Left ventricle myocardium superior (tissue), 1 donor: ENCODE measurements at regions not wholly inside any gene's neighbourhood (a gene's known extent, or its start where the extent isn't known, plus 50 kb on each side); places are given as distances from the start of the nearest gene placed in this dataset.

Source experiments
- ATAC-seq: fragments of 200-7000 bp; cut with Tn5 transposase; one replicate; pipeline ENCODE4 v1.9.1; 2020; ENCODE audit warnings: mild to moderate bottlenecking, moderate library complexity
- DNase-seq: peaks from one replicate; pipeline ENCODE4 v3.0.0-alpha.2; 2020
- intact Hi-C: fragments of 100-400 bp; cut with micrococcal nuclease; formaldehyde crosslinking; loops from one replicate; pipeline ENCODE4 v1.11.0; 2022
- donor health status: DM: no; HTN: yes; CAD: no; lungs with severe emphysema.

DNA sequence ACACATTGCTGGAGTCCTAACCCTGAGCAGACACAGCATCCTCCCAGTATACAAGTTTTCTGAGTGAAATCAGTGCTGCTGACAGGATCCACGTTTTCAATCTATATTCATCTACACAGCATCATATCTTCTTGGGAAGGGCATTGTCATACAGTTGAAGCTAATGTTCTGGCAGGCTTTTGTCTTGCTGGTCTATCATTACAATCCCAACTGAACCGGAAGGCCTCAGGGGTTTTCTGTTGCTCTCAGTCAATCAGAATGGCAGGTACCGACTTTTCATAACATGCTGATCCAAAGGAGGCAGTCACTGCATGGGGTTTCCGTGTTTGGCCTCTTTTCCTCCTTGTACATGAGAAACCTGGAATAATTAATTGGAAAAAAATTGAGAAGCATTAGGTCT is 2118.8 kb upstream of the WWC1 start:
- intact Hi-C loops: no loop called here
- ATAC-seq: no peak
- DNase-seq: no peak

DNA sequence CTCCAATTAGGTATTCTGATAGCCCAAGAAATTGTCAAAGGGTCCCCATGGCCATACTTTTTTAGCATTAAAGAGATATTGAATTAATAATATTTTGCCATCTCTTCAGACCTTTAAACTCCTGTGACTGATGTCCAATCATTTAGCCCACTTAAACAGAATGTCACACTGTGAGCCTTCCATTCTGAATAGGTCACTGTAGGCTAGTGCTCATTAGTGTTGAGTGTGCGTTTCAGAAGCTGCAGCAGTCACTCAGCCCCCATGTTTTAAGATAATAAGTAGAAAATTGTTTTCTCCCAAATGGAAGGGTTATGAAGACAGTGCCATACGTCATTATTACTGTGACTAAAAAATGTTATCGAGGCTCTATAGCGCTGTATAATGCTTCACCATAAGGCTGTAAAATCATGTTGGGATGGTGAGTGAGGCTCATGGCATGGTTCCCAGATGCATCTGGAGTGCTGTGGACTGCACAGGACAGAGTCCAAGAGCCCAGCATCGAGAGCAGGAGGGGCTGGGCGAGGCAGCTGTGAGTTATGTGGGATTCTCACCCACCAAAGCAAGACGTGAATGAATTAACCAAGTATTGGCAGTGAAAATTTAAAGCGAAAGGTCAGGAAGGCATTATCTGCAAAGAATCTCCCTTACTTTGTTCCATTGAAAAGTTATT is 2112.9 kb upstream of the WWC1 start:
- intact Hi-C loops: no loop called here
- DNase-seq: no peak
- no peak for ATAC-seq

DNA sequence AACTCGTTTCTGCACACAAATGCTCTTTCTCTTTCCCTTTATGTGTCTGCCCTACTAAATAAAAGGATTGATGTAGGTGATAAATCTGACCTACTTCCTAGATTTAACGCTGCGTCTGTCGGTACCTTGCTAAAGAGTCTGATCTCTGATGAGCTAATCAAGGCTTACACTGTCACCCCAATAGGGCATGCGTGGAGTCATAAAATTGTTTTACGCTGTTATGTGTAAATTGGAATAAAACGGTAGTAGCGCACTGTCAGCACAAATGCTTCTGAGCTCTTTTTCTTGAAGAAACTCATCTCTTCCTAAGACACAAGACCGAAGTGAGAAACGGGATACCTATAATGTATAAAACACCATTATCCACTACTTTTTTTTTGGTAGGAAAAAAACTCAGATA is 2106.3 kb upstream of the WWC1 start:
- ATAC-seq: no peak
- intact Hi-C loops: no loop called here
- no peak for DNase-seq

DNA sequence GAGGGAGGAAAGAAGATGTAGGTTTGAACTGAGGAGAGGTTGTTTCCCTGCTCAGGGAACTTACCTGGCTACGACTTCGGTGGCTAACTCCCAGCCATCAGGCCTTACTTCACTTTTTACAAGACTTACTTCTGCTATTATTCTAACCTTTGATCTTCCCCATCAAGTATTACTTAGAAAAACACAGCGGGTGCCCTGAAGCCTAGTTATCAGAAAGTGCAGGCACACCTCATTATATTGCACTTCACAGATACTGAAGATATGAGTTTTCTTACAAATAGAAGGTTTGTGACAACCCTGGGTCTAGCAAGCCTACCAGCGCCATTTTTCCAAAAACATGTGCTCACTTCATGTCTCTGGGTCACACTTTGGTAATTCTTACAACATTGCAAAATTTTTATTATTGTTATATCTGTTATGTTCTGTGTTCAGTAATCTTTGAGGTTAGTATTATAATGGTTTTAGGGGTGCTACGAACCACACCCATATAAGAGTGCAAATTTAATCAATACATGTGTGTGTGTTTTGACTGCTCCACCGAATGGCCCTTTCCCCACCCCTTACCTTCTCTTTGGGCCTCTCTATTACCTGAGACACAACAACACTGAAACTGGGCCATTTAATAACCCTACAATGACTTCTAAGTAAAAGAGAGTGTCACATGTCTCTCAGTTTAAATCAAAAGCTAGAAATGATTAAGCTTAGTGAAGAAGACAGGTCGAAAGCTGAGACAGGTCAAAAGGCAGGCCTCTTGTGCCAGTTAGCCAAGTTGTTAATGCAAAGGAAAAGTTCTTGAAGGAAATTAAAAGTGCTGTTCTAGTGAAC is 2102.7 kb upstream of the WWC1 start:
- intact Hi-C loops: no loop called here
- no peak for DNase-seq
- no peak for ATAC-seq

DNA sequence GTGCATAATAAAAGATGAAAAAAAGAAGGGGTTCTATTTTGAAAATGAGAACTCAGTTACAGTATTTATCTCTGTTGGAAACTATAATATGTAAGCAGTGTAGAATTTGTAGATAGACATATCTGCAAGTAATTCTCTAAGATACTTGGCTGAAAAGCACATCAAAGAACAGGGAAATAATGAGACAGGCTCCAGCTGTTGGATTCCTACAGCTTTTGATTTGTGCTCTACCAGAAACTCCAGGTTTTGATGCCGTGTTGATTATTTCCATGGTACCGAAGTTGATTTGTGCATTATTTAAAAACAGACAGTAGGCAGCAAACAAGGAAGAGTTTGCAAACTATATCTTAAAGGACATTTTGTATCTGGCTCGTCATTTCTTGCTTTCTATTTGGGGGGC is 2098.7 kb upstream of the WWC1 start:
- DNase-seq (no peak), ATAC-seq (no peak)
- intact Hi-C loops: no loop called here

DNA sequence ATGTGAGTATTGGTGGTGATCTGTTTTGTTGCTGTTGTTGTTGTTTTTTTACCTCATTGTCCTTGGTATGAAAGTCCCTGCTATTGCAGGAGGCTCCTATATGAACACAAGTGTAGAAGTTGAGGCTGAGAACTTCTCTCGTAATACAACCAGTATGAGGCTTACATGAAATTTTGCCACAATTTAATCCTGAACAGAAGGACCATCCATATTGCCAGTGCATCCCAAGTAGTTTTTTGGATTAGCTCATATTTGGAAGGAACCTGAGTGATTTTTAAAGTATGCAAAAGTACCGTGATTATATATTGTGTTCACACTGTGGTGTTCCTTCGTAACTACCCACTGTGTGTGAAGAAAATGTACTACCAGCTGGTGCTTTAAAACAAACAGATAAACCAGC is 2095.5 kb upstream of the WWC1 start:
- ATAC-seq (no peak), DNase-seq (no peak)
- intact Hi-C loops: no loop called here

DNA sequence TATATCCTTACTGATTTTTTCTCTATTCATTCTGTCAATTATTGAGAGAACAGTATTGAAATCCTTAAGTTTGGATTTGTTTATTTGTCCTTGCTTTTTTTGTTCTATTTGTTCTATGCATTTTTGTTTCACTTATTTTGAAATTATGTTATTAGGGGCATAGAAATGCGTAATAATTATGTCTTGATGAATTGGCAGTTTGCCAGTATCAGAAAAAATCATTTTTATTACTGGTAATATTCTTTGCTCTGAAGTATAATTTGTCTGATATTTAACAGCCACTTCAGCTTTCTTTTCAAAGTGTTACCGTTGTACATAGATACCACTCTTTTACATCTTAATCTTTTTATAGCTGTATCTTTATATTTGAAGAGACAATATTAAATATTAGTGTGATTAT is 2090.9 kb upstream of the WWC1 start:
- ATAC-seq (no peak), DNase-seq (no peak)
- intact Hi-C loops: no loop called here

DNA sequence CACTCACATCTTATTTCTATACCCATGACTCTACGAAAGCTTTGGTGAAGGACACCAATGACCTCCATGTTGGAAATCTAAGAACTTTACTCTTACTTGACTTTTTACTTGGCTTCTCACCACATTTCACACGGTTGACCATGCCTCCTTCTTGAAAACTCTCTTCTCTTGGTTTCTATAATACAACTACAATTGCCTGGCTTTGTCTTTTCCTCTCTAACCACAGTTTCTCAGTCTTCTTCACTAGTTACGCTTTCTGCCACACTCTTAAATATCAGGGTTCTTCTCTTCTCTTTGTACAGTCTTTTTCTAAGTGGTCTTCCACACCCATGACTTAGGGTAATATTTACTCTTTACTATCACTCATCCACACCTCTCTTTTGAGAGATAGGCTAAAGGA is 2079.8 kb upstream of the WWC1 start:
- no peak for DNase-seq
- intact Hi-C loops: no loop called here
- ATAC-seq: no peak

DNA sequence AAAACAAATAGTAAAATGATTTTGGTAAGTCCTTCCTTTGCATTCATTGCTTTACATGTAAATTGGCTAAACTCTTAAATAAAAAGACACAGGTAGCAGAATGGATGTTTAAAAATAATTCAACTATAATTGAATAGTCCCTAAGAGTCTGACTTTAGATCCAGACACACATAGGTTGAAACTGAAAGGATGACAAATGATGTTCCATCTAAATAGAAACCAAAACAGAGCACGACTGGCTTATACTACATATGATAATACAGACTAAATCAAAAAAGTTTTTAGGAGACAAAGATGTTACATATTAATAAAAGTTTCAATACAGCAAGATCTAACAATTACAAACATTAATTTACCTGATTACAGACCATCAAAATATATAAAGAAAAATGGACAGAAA is 2055.1 kb upstream of the WWC1 start:
- ATAC-seq (no peak), DNase-seq (no peak)
- intact Hi-C loops: no loop called here

DNA sequence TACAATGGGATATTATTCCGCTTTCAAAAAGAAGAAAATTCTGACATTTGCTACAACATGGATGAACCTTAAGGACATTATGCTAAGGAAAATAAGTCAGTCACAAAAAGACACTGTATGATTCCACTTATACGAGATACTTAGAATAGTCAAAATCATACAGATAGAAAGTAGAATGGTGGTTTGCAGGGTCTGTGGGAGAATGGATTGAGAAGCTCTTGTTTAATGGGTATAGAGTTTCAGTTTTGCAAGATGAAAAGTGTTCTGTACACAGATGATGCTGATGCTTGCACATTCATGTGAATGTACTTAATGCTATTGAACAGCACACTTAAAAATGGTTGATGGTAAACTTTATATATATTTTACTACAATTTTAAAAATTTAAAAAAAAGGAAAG is 2050.7 kb upstream of the WWC1 start:
- DNase-seq: no peak
- no peak for ATAC-seq
- intact Hi-C loops: no loop called here

DNA sequence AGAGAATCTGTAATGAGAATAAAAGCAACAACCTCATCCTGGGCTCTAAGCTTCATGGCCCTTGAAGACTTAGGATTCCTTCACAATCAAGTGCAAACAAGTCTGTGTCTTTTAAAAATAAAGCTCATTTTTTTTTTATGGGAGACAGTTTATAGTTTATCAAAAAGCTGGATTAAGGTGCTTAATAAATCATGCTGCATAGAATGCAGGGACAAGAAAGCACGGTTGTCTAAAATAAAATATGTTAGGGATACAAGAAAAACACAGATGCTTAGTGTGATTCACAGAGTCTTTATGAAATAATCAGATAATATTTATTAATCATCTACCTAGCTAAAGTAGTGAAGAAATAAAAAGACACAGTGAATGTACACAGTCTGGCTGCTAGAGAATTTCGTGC is 2045.9 kb upstream of the WWC1 start:
- DNase-seq (no peak), ATAC-seq (no peak)
- intact Hi-C loops: no loop called here

DNA sequence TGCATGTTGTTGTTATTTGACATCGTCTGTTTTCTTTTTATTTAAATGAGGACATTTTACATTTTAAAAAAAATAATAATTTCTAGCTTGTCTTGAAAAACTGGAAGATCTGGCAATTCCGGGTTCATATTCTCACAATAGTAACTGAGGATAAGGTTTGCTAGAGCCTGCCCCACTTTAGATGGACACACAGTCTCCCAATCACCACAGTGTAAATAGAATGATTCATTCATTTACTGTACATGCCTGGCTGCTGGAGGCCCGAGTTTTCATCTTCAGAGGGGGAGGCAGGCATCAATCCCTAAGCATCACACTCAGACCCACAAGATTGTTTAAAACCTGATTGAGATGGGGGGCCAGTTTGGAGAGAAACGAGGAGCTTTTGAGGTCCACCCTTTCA is 2039.7 kb upstream of the WWC1 start:
- no peak for ATAC-seq
- intact Hi-C loops: no loop called here
- DNase-seq: no peak

DNA sequence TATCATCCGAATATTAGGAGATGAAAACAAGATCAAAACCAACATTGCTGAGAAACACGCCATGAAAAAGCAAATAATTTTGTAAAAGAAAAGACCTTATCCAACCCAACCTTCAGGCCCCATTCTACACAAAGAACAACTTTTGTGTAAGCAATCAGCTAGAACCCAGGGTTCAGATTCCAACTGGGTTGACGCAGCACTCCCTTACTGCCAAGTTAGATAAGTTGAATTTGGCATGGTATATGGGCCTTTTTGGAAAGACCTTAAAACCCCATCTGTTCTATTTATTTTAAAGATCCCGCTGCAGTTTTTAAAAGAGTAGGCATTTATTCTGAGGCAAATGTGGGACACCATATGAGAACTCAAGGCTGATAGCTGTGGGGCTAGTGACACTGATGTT is 2033.8 kb upstream of the WWC1 start:
- DNase-seq: no peak
- no peak for ATAC-seq
- intact Hi-C loops: no loop called here

DNA sequence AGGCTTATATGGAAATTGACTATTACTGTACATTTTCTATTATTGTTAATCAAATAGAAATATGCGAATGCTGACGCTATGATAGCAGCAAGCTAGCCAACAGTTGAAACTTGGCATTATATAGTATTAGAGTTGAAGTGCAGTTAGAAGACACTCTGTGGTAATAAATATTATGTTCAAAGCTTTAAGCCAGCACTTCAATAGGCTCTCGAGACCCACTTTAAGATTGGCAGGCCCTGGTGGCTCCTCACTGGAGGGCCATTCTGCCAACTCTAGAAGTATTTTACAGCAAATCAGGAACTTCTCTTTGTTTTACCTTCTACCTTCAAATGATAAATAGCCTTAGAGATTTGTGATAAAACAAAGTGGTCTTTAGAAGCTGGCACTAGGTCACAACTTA is 2029.0 kb upstream of the WWC1 start:
- intact Hi-C loops: no loop called here
- no peak for ATAC-seq
- DNase-seq: no peak

DNA sequence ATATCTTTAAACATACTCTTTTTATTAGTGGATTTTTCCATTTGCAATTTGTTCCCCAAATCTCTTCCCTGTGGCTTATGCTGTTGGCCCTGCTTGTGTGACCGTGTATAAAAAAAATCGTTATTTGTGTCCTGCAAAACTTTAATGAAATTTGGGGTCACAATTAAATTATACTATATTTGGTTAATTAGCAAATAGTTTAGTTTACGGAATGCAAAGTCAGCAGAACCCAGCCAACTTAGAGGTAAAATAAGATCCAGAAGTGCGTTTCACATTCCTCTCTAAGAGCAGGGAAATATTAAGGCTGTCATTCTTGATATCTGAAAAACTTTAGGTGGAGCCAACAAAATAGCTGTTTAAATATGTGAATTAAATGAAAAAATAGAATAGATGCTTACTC is 2023.5 kb upstream of the WWC1 start:
- ATAC-seq (no peak), DNase-seq (no peak)
- intact Hi-C loops: no loop called here

DNA sequence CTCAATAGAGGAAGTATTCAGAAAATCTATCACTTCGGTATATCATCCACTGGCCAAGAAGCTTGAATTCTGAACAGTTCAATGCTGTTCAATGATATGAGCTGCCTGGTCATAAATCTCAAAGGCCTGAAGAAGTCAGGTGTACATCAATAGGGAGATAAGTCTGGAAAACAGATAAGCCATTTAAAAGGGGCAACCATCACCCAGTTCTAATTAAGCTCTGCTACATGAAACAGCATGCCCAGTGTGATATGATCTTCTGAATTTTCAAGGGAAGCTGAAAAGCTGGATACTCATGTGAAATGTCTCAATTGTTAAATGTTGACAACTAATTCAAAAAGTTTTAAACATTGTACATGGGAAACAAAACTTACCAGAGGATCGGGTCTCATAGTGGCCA is 2020.7 kb upstream of the WWC1 start:
- ATAC-seq (no peak), DNase-seq (no peak)
- intact Hi-C loops: no loop called here

DNA sequence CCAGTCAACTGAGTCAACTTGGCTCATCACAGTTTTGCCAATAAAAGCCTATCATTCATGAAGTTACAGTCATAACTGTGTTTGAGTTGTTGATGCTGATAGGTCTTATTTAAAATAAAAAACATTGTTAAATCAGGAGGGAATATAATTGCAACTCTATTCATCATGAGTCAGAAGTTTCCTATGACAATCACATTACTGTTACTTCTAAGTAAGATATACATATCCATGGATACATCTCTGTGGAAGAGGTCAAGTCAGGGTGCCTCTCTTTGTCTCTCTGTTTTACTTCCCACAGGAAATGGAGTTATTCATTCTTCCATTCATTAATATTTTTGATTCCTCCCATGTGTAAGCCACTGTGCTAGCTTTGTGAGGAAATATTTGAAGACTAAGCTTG is 2015.4 kb upstream of the WWC1 start:
- no peak for ATAC-seq
- intact Hi-C loops: no loop called here
- no peak for DNase-seq

DNA sequence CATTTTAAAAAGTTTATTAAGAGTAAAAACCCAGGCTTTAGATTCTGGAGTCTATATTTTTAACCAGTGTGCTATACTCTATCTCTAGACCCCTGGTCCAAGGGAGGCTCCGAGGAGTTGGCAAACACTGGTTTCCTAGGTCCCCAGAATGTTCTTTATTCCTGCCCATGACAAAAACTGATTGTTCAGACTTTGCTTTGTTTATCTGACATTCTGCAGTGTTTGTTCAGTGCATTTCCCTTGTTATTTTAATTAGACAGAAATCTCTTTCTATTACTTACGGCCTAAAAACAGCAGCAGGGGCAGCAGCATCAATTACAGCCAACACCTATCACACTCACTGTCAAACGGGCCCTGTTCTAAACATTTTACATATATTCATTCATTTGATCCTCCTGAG is 2011.6 kb upstream of the WWC1 start:
- no peak for DNase-seq
- intact Hi-C loops: no loop called here
- no peak for ATAC-seq

DNA sequence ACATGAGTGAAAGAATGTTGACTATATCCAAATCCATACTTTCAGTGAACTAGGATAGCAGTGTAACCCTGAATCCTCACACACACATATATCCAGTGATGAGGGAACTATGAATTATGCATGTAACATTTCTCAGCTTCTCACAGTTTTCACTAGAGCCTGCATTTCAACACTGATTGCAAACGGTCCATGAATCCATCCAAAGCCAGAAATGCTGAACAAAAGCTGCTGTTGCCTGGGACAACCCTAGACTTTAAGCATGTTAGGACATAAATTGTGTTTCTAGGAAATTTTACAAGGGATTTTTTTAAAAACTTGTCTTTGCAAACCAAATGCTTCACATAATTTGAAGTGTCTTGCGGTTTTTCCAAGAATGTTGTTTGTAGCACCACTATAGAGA is 2010.0 kb upstream of the WWC1 start:
- no peak for DNase-seq
- intact Hi-C loops: no loop called here
- ATAC-seq: no peak

DNA sequence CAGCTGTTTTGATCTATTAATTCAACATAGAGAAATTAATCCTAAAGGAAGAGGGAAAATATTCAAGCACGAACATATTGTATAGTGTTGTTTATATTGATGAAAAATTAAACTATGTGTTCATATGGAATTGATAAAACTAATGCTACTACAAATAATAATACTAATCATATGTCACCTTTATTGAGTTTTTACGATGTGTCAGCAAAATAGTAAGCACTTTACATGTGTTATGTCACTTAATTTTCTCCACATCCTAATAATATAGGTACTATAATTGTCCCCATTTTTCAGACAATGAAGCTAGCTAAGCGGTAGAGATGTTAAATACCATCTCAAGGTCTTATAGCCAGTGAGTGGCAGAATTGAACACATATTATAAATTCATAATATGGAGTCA is 2008.5 kb upstream of the WWC1 start:
- intact Hi-C loops: no loop called here
- no peak for ATAC-seq

DNA sequence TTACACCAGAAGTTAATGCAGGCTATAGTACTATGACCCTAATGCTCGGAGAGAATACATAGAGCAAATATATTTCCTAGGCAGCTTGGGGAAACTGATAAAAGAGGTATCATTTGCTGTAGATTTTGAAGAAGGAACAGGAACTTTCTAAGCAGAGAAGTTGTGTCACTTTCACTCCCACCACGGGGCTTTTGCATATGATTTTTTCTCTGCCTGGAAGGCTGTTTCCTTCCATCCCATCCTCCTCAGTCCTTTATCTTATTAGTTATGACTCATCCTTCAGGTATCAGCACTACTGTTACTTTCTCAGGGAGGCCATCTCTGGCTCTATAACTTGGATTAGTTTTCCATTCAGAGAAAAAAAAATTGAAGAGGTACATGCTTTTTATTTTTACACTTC is 2006.1 kb upstream of the WWC1 start:
- ATAC-seq: no peak
- DNase-seq: no peak
- intact Hi-C loops: no loop called here

More for the DNA sequence above, 2008.5 kb upstream of the WWC1 start:
- DNase-seq: no peak
